GM10266 (cell line): ENCODE measurements at regions not wholly inside any gene's neighbourhood (a gene's known extent, or its start where the extent isn't known, plus 50 kb on each side); places are given as distances from the start of the nearest gene placed in this dataset.

Source experiments
- DNase-seq: peaks from one replicate; pipeline ENCODE4 v3.0.0; 2012; ENCODE audit errors: extremely low spot score
- TF ChIP-seq, protein P1 (sequence below): IDR thresholded peaks from 2 replicates; pipeline ENCODE4 v1.5.1; 2012; ENCODE audit warnings: mild to moderate bottlenecking, low read depth; ENCODE audit not compliant: control insufficient read depth, insufficient read depth; ENCODE audit errors: missing control alignments

DNA sequence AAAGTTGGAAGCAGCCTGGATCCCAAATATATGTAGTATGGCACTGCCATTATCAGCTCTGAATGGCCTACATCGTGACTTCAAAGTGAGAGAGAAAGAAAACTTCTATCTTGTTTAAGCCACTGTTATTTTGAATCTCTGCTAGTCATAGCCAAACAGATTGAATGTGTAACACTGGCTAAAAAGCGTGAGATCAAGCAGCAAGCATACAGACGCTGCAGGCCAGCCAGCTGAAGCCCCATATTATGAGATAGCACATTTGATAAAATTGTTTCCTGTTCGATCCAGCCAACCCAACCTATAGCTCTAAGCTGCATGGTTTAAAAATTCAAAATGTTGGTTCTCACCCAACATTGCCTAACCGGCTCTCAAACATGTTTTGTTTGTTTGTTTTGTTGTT, 95.0 kb downstream of the DUSP6 start:
- TF ChIP-seq, protein P1, sequence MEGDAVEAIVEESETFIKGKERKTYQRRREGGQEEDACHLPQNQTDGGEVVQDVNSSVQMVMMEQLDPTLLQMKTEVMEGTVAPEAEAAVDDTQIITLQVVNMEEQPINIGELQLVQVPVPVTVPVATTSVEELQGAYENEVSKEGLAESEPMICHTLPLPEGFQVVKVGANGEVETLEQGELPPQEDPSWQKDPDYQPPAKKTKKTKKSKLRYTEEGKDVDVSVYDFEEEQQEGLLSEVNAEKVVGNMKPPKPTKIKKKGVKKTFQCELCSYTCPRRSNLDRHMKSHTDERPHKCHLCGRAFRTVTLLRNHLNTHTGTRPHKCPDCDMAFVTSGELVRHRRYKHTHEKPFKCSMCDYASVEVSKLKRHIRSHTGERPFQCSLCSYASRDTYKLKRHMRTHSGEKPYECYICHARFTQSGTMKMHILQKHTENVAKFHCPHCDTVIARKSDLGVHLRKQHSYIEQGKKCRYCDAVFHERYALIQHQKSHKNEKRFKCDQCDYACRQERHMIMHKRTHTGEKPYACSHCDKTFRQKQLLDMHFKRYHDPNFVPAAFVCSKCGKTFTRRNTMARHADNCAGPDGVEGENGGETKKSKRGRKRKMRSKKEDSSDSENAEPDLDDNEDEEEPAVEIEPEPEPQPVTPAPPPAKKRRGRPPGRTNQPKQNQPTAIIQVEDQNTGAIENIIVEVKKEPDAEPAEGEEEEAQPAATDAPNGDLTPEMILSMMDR, result no peak
- no peak for DNase-seq

DNA sequence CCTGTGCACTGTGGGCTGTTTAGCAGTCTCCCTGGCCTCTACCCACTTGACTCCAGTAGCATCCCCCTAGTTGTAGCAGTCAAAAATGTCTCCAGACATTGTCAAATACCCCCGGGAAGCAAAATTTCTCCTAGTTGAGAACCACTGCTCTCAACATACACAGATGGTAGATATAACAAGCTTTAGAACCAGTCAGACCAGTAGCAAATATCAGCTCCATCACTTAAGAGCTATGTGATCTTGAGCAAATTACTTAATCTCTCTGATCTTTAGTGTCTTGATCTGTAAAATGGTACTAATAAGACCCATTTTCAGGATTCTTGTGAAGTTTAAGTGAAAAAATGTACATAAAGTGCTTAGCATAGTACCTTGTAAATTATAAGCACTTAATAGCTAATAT, 96.2 kb downstream of the DUSP6 start:
- no peak for DNase-seq
- TF ChIP-seq, protein P1, result no peak

DNA sequence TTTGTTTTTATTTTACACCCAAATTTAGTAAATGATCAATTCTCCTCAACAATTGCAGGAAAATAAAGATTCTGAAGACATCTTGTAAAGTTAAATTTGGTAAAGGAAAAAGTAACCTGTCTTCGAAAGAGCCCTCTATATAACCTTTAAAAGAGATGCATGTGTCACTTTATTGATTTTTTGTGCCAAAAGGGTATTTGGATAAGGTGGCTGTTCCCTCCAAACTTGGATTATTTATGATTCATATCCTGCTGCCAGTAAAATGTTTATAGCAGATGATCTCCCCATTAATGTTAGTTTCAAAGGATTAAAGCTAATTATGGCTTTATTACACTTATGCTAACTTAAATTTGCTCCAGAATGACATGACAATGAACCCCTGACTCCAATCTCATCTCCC, 98.8 kb downstream of the DUSP6 start:
- no peak for DNase-seq
- TF ChIP-seq, protein P1, result no peak

DNA sequence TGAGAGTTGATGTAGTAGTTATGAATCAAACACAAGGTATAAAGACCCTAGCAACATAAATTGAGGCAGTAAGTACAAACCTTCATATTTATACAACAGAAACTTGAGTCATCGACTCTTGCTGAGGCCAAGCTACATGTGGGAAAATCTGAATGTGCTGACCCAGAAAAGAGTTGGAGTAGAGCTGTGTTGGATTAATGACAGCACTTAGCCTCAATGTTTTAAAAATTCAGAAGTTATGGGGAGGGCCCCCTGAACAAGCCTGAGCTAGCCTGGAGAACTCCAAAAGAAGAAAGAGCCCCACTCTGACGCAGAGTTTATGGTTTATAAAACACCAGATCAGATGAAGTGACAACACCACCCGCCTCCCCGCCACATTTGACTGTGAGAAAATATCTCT, 100.0 kb downstream of the DUSP6 start:
- TF ChIP-seq, protein P1, result no peak
- DNase-seq, result no peak

DNA sequence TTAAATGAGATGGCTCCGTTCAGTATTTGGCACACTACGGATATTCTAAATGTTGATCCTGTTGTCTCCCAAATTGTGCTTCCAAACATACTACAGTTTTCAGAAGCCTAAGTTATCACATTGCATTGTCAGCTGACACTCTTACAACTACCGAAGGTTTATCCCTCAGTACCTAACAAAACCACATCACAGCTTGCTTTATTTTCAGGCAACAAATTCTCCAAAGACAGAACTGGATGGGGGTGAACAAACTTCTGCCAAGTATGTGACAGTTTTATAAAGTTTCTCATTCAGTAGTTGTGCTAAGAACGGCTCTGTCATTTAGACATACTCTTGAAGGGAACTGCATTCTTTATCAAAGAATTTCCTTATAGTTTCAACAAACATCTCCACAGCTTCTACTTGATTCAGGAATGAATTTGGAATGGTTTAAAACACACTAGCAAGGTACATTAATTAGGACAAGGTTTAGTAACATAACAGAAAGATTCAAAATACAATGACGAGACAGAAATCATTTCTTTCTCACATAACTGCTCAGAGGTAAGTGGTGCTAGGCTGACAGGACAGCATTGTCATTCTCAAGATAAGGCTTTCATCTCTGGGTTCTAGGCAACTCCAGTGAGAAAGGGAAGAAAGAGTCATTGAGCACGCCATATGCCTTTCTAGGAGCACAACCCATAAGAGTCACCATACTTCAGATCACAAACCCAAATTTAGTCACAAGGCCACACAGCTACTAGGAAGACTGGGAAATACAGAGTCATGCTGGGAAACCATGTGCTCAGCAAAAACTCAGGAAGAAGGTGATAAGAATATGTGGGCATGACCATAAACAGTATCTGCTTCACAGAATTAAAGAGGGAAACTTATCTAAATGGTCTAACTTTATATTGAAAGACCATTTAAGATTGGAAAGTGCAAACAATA, 100.7 kb downstream of the DUSP6 start:
- DNase-seq, result no peak
- TF ChIP-seq, protein P1, result no peak

DNA sequence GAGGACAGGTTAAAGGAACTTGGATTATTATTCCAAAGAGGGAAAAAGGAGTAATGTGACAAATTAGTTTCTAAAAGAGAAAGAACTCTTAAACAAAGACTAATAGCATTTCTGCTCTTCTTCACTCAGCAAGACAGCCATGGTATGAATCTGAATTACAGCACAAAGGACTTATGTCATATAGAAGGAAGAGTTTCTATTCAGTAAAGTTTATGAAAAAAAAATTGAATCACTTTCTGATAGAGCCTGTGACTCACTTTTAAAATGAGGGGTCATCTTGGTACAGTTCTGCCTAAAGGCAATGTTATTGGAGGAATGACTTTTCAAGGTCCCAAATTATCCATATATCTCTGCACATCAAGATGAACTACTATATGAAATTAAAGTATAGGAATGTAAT, 101.7 kb downstream of the DUSP6 start:
- TF ChIP-seq, protein P1, result no peak
- no peak for DNase-seq

DNA sequence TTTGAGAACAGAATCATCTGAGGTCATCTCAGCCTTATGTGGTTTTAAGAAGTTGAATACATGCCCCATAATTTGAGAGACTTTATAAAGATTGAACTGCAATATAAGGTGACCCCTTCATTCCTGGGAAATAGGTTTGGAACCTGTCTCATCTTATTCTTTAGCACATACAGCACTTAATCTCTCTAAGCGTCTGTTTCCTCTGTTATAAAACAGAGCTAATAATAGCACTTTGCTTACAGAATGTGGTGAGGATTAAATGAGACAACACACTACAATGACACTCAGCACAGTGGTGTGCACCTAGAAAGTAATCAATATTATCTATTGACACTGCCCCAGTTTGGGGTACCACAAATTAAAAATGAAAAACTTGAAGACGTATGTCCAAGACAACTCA, 102.1 kb downstream of the DUSP6 start:
- DNase-seq, result no peak
- TF ChIP-seq, protein P1, result no peak
